Testis (tissue), 2 donors: ENCODE measurements at regions not wholly inside any gene's neighbourhood (a gene's known extent, or its start where the extent isn't known, plus 50 kb on each side); places are given as distances from the start of the nearest gene placed in this dataset.

ENCODE experiments used
- POLR2A ChIP-seq: fragments of 450-650 bp; IDR thresholded peaks from one replicate; pipeline ENCODE4 v1.6.1; 2017; ENCODE audit warnings: antibody characterized with exemption, mild to moderate bottlenecking, moderate library complexity
- TF ChIP-seq, protein P1 (sequence below), 3 experiments: fragments of 450-650 bp in 2 of 3; fragments of 200-600 bp in 1 of 3; sonication (generic) in 1 of 3; IDR thresholded peaks; one replicate each; pipeline ENCODE4 v1.5.1; 2016 to 2019; ENCODE audit warnings: antibody characterized with exemption in 3 of 3, mild to moderate bottlenecking in 2 of 3, moderate library complexity in 1 of 3

DNA sequence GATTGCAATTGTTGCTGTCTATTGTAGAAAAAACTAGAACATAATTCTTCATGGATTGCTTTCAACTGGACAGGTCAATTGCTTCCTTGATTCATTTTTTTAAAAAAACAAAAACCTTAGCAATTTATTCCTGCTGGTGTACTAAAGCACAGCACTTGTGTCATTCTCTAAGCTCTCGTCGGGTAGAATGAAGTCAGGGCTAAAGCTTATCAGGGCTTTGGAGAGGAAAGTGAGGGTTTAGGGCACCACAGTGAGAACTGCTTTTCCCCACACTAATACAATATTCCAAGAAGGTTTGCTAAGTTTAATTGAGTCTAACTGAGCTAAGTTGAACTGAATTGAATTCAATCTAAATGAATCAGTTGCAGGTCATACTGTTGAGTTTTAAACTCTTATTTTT is 76.4 kb upstream of the TLR3 start:
- TF ChIP-seq, protein P1, sequence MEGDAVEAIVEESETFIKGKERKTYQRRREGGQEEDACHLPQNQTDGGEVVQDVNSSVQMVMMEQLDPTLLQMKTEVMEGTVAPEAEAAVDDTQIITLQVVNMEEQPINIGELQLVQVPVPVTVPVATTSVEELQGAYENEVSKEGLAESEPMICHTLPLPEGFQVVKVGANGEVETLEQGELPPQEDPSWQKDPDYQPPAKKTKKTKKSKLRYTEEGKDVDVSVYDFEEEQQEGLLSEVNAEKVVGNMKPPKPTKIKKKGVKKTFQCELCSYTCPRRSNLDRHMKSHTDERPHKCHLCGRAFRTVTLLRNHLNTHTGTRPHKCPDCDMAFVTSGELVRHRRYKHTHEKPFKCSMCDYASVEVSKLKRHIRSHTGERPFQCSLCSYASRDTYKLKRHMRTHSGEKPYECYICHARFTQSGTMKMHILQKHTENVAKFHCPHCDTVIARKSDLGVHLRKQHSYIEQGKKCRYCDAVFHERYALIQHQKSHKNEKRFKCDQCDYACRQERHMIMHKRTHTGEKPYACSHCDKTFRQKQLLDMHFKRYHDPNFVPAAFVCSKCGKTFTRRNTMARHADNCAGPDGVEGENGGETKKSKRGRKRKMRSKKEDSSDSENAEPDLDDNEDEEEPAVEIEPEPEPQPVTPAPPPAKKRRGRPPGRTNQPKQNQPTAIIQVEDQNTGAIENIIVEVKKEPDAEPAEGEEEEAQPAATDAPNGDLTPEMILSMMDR (IDR thresholded peaks at IDR 0.05): no peak
- no peak for TF ChIP-seq POLR2A
